GM18858 (cell line): ENCODE measurements at regions not wholly inside any gene's neighbourhood (a gene's known extent, or its start where the extent isn't known, plus 50 kb on each side); places are given as distances from the start of the nearest gene placed in this dataset.
A peak's percentile ranks its signal among the peaks of the same experiment; 100 is the strongest.

ENCODE experiments used
- ATAC-seq: cut with Tn5 transposase; IDR thresholded peaks from one replicate; pipeline ENCODE4 v1.9.1; 2021; ENCODE audit not compliant: unreplicated experiment

- ATAC-seq, result no peak
Observed at GRCh38 chr6:140043357-140043756, 668.9 kb upstream of the CITED2 start.

DNA sequence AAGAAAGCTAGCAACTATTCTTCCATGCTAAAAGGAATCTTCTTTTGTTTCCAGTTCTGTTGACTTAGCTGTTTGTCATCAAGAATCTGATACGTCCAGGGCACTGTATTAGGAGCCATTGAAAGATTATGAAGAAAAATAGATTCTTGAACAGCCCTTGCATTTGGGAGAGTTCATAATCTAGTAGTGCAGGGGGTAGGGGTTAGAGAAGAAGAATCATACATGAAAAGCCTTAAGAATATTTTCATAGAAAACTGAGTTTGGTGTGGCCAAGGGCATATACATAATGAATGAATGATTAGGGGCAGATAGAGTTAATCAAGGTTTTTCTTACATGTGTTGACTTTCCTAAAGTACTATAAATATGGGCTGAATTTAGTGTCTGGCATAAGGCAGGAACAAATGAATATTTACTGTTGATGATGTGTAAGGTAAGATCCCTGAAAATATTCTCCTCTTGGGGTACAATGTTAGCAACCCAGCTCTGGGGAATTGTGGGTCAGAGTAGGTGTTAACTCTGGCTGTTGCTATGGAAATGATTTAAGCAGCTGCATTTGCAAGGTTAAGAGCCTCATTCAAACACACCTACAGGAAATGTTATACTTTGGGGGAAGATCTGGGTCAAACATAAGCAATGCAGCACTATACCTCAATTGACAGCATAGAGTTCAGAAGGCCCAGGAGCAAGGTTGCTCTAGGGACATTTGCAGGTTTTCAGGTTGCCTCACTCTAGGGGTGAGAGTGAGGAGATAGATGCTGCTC is 667.3 kb upstream of the CITED2 start:
- ATAC-seq, result no peak

DNA sequence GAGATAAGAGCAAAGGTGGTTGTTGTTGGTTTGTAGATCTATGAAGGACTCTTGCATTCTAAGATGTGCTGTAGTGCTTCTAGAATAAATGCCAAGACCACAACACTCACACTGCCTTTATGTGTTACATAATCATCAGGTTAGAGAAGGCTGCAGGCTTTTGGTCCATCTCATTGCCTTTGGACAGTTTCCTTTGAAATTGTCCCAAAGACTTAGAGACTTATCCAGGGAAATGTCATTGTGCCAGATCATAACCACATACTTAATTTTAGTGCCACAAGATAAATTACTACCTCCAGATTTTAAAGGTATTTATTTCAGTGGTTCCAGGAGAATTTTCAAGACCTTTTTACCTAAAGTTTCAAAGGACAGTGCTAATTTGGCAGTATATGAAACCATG is 666.6 kb upstream of the CITED2 start:
- ATAC-seq, result no peak

DNA sequence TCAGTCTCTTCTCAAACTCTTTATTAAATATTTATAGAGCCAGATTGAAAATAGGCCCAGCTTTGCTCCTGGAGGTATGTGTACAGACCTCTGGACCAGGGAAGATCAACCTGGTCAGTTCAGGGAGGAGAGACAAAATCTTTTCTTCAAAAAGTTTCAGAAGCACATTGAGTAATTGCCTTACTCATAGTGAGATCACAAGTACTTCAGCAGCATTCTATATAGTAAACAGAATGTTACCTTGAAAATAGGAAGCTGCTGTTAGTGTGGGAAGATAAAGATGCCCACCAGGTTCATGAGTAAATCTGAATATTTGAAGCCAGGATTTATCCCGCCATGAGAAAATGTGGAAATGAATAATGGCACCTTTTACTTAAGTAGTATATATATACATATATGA is 665.9 kb upstream of the CITED2 start:
- ATAC-seq, result peak; percentile 55

- no peak for ATAC-seq
Observed at GRCh38 chr6:140039364-140039763, 664.9 kb upstream of the CITED2 start.

- no peak for ATAC-seq
Observed at GRCh38 chr6:140036196-140036595, 661.7 kb upstream of the CITED2 start.

DNA sequence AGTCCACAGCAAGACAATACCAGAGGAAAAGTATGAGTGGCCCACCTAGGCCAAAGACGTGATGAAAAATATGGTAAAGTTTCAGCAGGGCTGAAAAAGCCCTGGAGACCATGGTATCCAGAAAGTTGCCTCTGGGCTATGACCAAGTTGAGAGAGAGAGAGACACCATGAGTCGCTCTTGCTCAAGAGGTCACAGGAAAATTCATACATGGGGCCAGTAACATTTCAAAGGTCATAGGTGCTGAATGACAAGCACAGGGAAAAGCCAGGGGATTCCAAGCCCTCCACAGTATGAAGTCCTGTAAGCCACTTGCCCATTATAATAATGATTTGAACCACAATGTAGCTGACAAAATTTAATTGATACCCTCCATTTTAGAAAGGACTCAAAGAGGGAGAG is 657.7 kb upstream of the CITED2 start:
- ATAC-seq, result no peak

DNA sequence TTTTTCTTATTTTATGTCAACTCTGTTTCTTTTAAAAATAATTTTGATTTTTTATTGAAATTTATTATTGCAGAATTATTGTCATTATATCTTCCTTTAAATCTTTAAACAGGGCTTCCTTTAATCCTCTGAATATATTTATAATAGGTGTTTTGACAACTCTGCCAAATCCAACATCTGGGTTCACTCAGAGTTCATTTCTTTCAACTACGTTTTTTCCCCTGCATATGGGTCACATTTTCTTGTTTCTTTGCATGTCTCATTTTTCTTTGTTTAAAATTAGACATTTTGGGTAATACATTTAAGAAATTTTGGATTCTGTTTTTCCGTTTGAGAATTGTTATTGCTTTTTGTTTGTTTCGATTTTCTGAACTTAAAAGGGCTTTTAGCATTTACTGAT is 655.1 kb upstream of the CITED2 start:
- no peak for ATAC-seq

GRCh38 chr6:140027219-140027618 is 652.8 kb upstream of the CITED2 start:
- no peak for ATAC-seq

DNA sequence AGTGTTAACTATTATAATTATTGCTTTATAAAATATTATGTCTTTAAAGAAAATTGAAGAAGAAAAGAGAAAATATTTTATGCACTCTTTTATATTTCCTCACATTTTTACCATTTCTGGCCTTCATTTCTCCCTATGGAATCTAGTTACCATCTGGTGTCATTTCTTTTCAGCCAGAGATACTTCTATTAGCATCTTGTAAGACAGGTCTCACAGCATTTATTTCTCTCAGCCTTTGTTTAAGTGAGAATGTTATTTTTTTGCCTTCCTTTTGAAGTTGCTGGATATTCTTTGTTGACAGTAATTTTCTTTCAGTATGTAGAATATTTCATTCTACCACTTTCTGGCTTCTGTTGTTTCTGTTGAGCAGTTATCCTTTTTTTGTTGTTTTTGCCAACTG is 652.1 kb upstream of the CITED2 start:
- ATAC-seq, result no peak

- ATAC-seq, result no peak
Observed at GRCh38 chr6:140025171-140025570, 650.7 kb upstream of the CITED2 start.

DNA sequence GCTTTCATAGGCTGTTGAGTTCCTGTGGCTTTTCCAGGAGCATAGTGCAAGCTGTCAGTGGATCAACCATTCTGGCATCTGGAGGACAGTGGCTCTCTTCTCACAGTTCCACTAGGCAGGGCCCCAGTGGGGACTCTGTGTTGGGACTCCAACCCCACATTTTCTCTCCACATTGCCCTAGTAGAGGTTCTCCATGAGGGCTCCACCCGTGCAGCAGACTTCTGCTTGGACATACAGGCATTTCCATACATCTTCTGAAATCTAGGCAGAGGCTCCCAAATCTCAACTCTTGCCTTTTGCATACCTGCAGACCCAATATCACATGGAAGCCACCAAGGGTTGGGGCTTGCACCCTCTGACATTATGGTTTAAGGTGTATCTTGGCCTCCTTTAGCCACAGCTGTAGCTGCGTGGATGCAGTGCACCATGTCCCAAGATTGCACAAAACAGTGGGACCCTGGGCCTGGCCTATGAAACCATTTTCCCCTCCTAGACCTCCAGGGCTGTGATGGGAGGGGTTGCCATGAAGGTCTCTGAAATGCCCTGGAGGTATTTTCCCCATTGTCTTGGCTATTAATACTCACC is 645.9 kb upstream of the CITED2 start:
- no peak for ATAC-seq

DNA sequence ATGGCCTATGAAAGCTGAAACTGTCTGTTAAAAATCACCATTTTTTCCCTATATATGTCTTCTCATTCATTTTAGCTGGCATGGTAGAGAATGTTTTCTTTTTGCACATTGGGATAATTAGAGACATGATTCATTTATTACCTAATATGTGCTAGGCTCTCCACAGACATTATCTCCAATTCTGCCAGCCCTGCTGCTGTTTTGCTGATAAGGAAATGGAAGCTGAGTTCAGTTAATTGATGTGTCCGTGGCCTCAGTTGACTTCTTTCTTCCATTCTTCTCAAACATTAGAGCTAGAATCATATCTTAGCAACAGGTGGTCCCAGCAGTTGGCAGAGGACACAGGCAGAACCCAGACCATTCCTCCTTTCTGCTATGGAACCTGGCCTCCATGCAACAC is 644.1 kb upstream of the CITED2 start:
- ATAC-seq, result no peak

DNA sequence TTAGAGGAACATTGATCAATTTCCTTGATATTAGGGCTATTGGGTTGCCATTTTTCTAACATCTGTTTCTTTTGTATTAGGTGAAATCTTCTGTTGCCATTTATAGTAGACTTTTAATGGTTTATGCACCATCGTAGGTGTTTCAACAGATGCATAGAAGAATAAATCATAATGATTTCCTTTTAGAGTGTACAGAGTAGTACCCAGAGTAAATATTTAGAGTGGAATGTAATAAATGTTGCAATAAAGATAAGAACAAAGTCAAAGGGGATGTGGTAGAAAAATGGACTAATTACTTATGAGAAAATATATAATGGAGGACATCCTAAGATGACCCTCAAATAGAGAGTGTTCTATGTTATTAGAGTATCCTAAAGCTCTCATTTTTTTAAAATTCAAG is 643.0 kb upstream of the CITED2 start:
- ATAC-seq, result no peak

- no peak for ATAC-seq
Observed at GRCh38 chr6:140012150-140012549, 637.7 kb upstream of the CITED2 start.

GRCh38 chr6:140011537-140011936 is 637.1 kb upstream of the CITED2 start:
- no peak for ATAC-seq

GRCh38 chr6:140009286-140009685 is 634.8 kb upstream of the CITED2 start:
- no peak for ATAC-seq

- ATAC-seq, result no peak
Observed at GRCh38 chr6:140007525-140007924, 633.1 kb upstream of the CITED2 start.

- ATAC-seq, result no peak
Observed at GRCh38 chr6:140003217-140003616, 628.8 kb upstream of the CITED2 start.

DNA sequence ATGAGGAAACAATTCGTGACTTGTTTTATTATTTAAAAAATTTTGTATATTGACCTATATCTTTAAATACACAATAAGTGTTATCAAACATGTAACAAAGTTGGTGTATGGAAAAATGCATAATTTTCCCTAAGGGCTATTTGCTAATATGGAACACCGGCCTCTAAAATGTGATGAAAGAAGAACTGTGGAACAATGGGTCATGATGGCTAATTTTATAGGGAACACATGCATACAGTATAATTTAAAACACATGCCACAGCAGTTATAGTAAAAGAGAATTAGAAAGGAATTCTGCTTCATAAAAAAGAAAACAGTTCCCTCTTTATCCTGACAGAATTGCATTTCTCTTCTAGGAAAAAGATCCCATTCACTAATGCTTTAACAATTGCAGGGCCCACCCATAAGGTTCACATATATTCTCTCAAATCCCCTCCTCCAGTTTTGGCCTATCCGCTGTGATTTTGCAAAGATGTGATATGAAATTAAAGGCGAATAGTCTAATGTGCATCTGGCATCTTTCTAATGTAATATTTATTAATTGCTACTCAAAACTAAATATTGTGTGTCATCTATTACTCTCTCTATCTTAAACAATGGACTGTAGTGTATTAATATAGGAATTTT is 628.1 kb upstream of the CITED2 start:
- ATAC-seq, result no peak

DNA sequence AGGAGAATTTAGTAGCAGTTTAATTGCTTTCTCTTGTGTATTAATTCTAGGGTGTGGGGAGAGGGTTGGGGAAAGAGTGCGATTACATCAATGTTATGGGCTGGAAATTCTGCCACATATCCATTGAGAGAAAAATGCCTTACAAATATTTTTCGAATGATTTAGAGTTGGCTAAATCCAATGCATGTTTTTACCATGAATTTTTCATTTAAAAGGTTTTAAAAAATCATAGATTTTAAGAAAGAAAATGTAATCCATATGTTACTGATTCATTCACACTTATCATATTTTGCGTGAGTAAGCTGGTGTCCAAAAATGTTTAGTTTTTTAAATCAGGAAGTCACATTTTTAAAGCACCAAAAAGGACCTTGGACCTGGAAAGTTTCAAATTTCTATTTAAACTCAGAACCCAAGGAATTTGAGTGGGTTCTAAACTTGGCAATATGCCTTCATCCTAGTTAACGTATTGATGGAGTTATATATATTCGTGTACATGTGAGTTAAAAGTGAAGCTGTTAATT is 627.4 kb upstream of the CITED2 start:
- no peak for ATAC-seq

DNA sequence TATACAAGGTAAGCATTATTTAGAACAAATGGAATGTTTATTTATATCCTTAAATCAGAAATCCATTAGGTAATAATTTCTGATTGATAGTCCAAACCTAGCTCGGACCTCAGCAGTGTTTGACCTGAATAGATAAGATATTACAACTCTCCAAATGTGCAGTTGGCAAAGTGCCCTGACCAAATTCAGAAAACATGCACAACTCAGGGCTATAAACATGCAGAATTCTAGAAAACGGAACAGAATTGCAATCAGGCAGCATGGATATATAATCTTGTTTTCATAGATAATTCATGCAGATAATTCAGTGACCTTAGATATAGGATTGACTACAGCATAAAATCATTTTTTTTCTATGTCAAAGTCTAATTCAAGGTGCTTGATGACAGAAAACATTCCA is 626.6 kb upstream of the CITED2 start:
- ATAC-seq, result no peak
